OCI-LY7 (cell line): ENCODE measurements at regions not wholly inside any gene's neighbourhood (a gene's known extent, or its start where the extent isn't known, plus 50 kb on each side); places are given as distances from the start of the nearest gene placed in this dataset.

Experiments used
- EZH2phosphoT487 ChIP-seq: fragments of 200-600 bp; sonication (generic); IDR thresholded peaks from 2 replicates; pipeline ENCODE4 v1.6.1; 2018; ENCODE audit warnings: low read depth, borderline replicate concordance, mild to moderate bottlenecking, mixed run types, antibody characterized with exemption, low read length, moderate library complexity, mixed read lengths
- TF ChIP-seq, protein P1 (sequence below): fragments of 200-600 bp; sonication (generic); conservative IDR thresholded peaks from 2 replicates; pipeline ENCODE4 v1.5.1; 2014; ENCODE audit warnings: mild to moderate bottlenecking, antibody characterized with exemption, low read length, moderate library complexity, mixed read lengths

- TF ChIP-seq, protein P1, sequence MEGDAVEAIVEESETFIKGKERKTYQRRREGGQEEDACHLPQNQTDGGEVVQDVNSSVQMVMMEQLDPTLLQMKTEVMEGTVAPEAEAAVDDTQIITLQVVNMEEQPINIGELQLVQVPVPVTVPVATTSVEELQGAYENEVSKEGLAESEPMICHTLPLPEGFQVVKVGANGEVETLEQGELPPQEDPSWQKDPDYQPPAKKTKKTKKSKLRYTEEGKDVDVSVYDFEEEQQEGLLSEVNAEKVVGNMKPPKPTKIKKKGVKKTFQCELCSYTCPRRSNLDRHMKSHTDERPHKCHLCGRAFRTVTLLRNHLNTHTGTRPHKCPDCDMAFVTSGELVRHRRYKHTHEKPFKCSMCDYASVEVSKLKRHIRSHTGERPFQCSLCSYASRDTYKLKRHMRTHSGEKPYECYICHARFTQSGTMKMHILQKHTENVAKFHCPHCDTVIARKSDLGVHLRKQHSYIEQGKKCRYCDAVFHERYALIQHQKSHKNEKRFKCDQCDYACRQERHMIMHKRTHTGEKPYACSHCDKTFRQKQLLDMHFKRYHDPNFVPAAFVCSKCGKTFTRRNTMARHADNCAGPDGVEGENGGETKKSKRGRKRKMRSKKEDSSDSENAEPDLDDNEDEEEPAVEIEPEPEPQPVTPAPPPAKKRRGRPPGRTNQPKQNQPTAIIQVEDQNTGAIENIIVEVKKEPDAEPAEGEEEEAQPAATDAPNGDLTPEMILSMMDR: no peak
- TF ChIP-seq EZH2phosphoT487: no peak
These were observed 149.7 kb upstream of the TUT7 start for GRCh38 chr9:86503942-86504341.
